WTC11 (cell line): ENCODE measurements at regions not wholly inside any gene's neighbourhood (a gene's known extent, or its start where the extent isn't known, plus 50 kb on each side); places are given as distances from the start of the nearest gene placed in this dataset.

Experiments used
- ATAC-seq: fragments of 200-7000 bp; cut with Tn5 transposase; 2 replicates; pipeline ENCODE4 v1.10.0; 2021; ENCODE audit warnings: mild to moderate bottlenecking, moderate library complexity
- CTCF ChIA-PET: fragments of 300-600 bp; sonication (Branson Sonifier 250); formaldehyde crosslinking; loops from one replicate; lab custom pipeline; 2021; ENCODE audit warnings: antibody characterized with exemption; lab: Charles Lee
- POLR2A ChIA-PET: fragments of 350-600 bp; sonication (Branson Sonifier 250); formaldehyde crosslinking; loops from one replicate; lab custom pipeline; 2021; ENCODE audit warnings: antibody characterized with exemption; lab: Charles Lee
- DNase-seq: peaks from one replicate; pipeline ENCODE4 v3.0.0; 2021; ENCODE audit warnings: low spot score
- H3K27ac Mint-ChIP-seq: 2 replicates; pipeline ENCODE4 v1.8.0; 2021; ENCODE audit warnings: mixed read lengths
- H3K27me3 Mint-ChIP-seq: 2 replicates; pipeline ENCODE4 v1.8.0; 2021; ENCODE audit warnings: low read depth, mild to moderate bottlenecking, moderate library complexity, mixed read lengths
- H3K36me3 Mint-ChIP-seq: 2 replicates; pipeline ENCODE4 v1.8.0; 2021; ENCODE audit warnings: mixed read lengths
- H3K4me1 Mint-ChIP-seq: 2 replicates; pipeline ENCODE4 v1.8.0; 2022; ENCODE audit warnings: mixed read lengths
- H3K4me3 Mint-ChIP-seq: 2 replicates; pipeline ENCODE4 v1.8.0; 2021; ENCODE audit warnings: mild to moderate bottlenecking, moderate library complexity, mixed read lengths
- H3K9me3 Mint-ChIP-seq: 2 replicates; pipeline ENCODE4 v1.8.0; 2021; ENCODE audit warnings: mixed read lengths
- ESRRA ChIP-seq: sonication (generic); formaldehyde crosslinking; IDR thresholded peaks from 2 replicates; pipeline ENCODE4 v1.8.1; 2022; ENCODE audit warnings: mild to moderate bottlenecking, missing genetic modification reagents, borderline replicate concordance
- HMGA2 ChIP-seq: fragments of 250-450 bp; sonication (Bioruptor Pico); IDR thresholded peaks from 2 replicates; pipeline ENCODE4 v1.4.0; 2021; ENCODE audit warnings: mild to moderate bottlenecking, moderate library complexity
- IRF2 ChIP-seq: sonication (generic); formaldehyde crosslinking; IDR thresholded peaks from 2 replicates; pipeline ENCODE4 v1.8.0; 2022; ENCODE audit warnings: low read depth, missing genetic modification reagents, borderline replicate concordance
- KAT7 ChIP-seq: sonication (generic); formaldehyde crosslinking; IDR thresholded peaks from 2 replicates; pipeline ENCODE4 v1.8.1; 2023; ENCODE audit warnings: missing genetic modification reagents, mild to moderate bottlenecking, borderline replicate concordance
- NR1H2 ChIP-seq: sonication (generic); formaldehyde crosslinking; IDR thresholded peaks from 2 replicates; pipeline ENCODE4 v1.9.0; 2021; ENCODE audit warnings: mild to moderate bottlenecking, moderate library complexity, missing genetic modification reagents
- NR2C2 ChIP-seq: sonication (generic); formaldehyde crosslinking; IDR thresholded peaks from 2 replicates; pipeline ENCODE4 v1.8.0; 2022; ENCODE audit warnings: mild to moderate bottlenecking, missing genetic modification reagents
- RORB ChIP-seq: fragments of 250-450 bp; sonication (Bioruptor Pico); IDR thresholded peaks from 2 replicates; pipeline ENCODE4 v1.9.0; 2021; ENCODE audit warnings: mild to moderate bottlenecking
- TEAD4 ChIP-seq: sonication (generic); formaldehyde crosslinking; IDR thresholded peaks from 2 replicates; pipeline ENCODE4 v1.8.0; 2022; ENCODE audit warnings: mild to moderate bottlenecking, missing genetic modification reagents
- ZNF121 ChIP-seq: sonication (generic); formaldehyde crosslinking; IDR thresholded peaks from 2 replicates; pipeline ENCODE4 v1.8.0; 2023; ENCODE audit warnings: missing genetic modification reagents
- ZNF219 ChIP-seq: sonication (generic); formaldehyde crosslinking; IDR thresholded peaks from 2 replicates; pipeline ENCODE4 v1.8.0; 2023; ENCODE audit warnings: missing genetic modification reagents, mild to moderate bottlenecking, borderline replicate concordance
- ZNF396 ChIP-seq: fragments of 250-450 bp; sonication (Bioruptor Pico); IDR thresholded peaks from 2 replicates; pipeline ENCODE4 v1.8.0; 2021; ENCODE audit warnings: mild to moderate bottlenecking, moderate library complexity, borderline replicate concordance
- TF ChIP-seq, protein P1 (sequence below): sonication (generic); formaldehyde crosslinking; IDR thresholded peaks from 2 replicates; pipeline ENCODE4 v1.8.0; 2023; ENCODE audit warnings: mild to moderate bottlenecking, missing genetic modification reagents
- TF ChIP-seq, protein P2 (sequence below): sonication (generic); formaldehyde crosslinking; IDR thresholded peaks from 2 replicates; pipeline ENCODE4 v1.8.1; 2023; ENCODE audit warnings: mild to moderate bottlenecking, missing genetic modification reagents, moderate library complexity
- TF ChIP-seq, protein P3 (sequence below): fragments of 200-600 bp; IDR thresholded peaks from 2 replicates; pipeline ENCODE4 v1.8.0; 2022; ENCODE audit warnings: antibody characterized with exemption
- TF ChIP-seq, protein P4 (sequence below): sonication (generic); formaldehyde crosslinking; IDR thresholded peaks from 2 replicates; pipeline ENCODE4 v1.8.0; 2022; ENCODE audit warnings: mild to moderate bottlenecking, missing genetic modification reagents
- TF ChIP-seq, protein P5 (sequence below): fragments of 250-450 bp; sonication (Bioruptor Pico); conservative IDR thresholded peaks from 2 replicates; pipeline ENCODE4 v1.9.0; 2021; ENCODE audit warnings: mild to moderate bottlenecking
- TF ChIP-seq, protein P6 (sequence below): fragments of 250-450 bp; sonication (Bioruptor Pico); IDR thresholded peaks from 2 replicates; pipeline ENCODE4 v1.8.0; 2021; ENCODE audit warnings: mild to moderate bottlenecking
- TF ChIP-seq, protein P7 (sequence below): sonication (generic); formaldehyde crosslinking; IDR thresholded peaks from 2 replicates; pipeline ENCODE4 v1.8.0; 2022; ENCODE audit warnings: mild to moderate bottlenecking, missing genetic modification reagents

DNA sequence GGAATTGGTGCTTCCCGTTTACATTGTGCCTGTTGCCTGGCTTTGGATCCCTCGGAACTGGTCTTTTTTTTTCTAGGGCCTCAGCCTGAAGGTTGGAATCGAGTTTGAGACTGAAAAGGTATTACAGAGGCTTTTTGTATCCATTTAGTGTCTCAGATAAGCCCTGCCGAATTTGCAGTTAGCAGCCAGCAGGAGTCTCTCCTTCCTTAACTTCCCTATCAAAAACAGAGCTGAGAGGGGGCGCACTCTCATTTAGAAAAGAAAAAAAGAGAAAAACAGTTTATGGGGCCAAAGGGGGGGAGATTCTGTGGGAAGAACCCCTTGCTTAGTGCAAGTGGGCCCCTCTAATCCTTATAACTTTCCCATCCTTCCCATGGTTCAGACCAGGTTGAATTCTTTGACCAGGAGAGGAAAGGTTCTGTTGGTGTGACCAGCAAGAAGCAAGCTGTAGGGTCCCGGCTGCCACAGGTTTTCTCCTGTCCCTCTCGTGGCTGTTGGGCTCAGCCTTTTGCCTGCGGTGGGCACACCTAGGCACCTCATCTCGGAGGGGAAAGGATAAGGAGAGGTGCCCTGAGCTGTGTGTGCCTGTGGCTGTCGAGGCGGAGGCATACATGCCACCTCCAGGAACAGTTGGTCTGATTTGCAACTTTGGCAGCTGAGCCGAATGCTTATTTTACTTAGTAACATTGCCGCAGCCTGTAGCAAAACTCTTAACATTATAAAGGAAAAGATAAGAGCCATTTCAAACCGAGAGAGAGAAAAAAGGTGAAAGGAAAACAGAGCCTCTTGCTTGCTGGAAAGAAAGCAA, 565.0 kb upstream of the CNTN5 start:
- H3K4me1 Mint-ChIP-seq, result peaks cover 18% of the 10 kb centered on the region
- DNase-seq (peak; percentile 24), ATAC-seq (peak; percentile 88)
- H3K27ac Mint-ChIP-seq, result peak overlapping the region; percentile 60; the same call in 1 of the 2 replicates
- POLR2A ChIA-PET, result no interaction called here
- no peak overlapping the region for H3K4me3 Mint-ChIP-seq
- CTCF ChIA-PET, result interaction anchor here (0.6 to 2.1 kb wide), 9 partner anchors 18 to 1001 kb away, joined by 3 to 16 read pairs (median 3); partner anchors contain the start of gene CNTN5
- H3K36me3 Mint-ChIP-seq, result no peaks in the 10 kb centered on the region
- H3K9me3 Mint-ChIP-seq, result no peaks in the 10 kb centered on the region
- no peaks in the 10 kb centered on the region for H3K27me3 Mint-ChIP-seq
- TF ChIP-seq ZNF121 (CRISPR knock-in tag) (0 out of 2 replicates have a peak, but pooled peaks have one; percentile 19), ZNF396 (CRISPR knock-in tag) (no peak)

DNA sequence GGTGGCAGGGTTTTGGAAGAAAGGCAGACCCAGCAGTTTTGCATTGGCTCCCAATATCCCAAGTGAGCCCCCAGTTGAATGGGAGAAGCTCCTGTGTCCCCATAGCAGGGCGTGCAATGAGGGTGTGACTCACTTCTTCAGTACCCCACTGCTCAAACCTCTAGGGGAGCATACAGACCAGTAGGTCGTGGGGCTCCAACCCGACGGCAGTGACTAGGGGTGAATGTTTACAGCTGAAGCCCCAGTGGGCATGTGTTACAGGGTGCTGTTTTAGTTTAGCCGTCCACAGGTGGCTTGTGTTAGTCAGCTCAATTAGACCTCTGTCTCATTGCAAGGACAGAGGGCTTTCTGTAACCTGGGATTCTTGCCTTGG, 564.5 kb upstream of the CNTN5 start:
- H3K27me3 Mint-ChIP-seq, result no peaks in the 10 kb centered on the region
- POLR2A ChIA-PET, result no interaction called here
- H3K4me3 Mint-ChIP-seq, result no peak overlapping the region
- DNase-seq, result no peak
- H3K27ac Mint-ChIP-seq, result no peak overlapping the region
- H3K4me1 Mint-ChIP-seq, result peaks cover 18% of the 10 kb centered on the region
- CTCF ChIA-PET, result interaction anchor here (0.6 to 2.1 kb wide), 6 partner anchors 63 to 698 kb away, joined by 3 to 16 read pairs (median 4); partner anchors contain the start of gene CNTN5
- ATAC-seq, result peak; percentile 8; the same call in 1 of the 2 replicates
- H3K9me3 Mint-ChIP-seq, result no peaks in the 10 kb centered on the region
- no peaks in the 10 kb centered on the region for H3K36me3 Mint-ChIP-seq
- no peak for TF ChIP-seq TEAD4 (CRISPR knock-in tag)
- TF ChIP-seq, protein P1, sequence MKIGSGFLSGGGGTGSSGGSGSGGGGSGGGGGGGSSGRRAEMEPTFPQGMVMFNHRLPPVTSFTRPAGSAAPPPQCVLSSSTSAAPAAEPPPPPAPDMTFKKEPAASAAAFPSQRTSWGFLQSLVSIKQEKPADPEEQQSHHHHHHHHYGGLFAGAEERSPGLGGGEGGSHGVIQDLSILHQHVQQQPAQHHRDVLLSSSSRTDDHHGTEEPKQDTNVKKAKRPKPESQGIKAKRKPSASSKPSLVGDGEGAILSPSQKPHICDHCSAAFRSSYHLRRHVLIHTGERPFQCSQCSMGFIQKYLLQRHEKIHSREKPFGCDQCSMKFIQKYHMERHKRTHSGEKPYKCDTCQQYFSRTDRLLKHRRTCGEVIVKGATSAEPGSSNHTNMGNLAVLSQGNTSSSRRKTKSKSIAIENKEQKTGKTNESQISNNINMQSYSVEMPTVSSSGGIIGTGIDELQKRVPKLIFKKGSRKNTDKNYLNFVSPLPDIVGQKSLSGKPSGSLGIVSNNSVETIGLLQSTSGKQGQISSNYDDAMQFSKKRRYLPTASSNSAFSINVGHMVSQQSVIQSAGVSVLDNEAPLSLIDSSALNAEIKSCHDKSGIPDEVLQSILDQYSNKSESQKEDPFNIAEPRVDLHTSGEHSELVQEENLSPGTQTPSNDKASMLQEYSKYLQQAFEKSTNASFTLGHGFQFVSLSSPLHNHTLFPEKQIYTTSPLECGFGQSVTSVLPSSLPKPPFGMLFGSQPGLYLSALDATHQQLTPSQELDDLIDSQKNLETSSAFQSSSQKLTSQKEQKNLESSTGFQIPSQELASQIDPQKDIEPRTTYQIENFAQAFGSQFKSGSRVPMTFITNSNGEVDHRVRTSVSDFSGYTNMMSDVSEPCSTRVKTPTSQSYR (CRISPR knock-in tag), result no peak
- no peak for TF ChIP-seq NR1H2 (CRISPR knock-in tag)
- TF ChIP-seq, protein P2, sequence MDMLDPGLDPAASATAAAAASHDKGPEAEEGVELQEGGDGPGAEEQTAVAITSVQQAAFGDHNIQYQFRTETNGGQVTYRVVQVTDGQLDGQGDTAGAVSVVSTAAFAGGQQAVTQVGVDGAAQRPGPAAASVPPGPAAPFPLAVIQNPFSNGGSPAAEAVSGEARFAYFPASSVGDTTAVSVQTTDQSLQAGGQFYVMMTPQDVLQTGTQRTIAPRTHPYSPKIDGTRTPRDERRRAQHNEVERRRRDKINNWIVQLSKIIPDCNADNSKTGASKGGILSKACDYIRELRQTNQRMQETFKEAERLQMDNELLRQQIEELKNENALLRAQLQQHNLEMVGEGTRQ (CRISPR knock-in tag), result no peak
- no peak for TF ChIP-seq ZNF219 (CRISPR knock-in tag)
- TF ChIP-seq IRF2, result no peak
- TF ChIP-seq HMGA2 (CRISPR knock-in tag), result no peak
- TF ChIP-seq, protein P3, sequence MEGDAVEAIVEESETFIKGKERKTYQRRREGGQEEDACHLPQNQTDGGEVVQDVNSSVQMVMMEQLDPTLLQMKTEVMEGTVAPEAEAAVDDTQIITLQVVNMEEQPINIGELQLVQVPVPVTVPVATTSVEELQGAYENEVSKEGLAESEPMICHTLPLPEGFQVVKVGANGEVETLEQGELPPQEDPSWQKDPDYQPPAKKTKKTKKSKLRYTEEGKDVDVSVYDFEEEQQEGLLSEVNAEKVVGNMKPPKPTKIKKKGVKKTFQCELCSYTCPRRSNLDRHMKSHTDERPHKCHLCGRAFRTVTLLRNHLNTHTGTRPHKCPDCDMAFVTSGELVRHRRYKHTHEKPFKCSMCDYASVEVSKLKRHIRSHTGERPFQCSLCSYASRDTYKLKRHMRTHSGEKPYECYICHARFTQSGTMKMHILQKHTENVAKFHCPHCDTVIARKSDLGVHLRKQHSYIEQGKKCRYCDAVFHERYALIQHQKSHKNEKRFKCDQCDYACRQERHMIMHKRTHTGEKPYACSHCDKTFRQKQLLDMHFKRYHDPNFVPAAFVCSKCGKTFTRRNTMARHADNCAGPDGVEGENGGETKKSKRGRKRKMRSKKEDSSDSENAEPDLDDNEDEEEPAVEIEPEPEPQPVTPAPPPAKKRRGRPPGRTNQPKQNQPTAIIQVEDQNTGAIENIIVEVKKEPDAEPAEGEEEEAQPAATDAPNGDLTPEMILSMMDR, result no peak
- TF ChIP-seq, protein P4, sequence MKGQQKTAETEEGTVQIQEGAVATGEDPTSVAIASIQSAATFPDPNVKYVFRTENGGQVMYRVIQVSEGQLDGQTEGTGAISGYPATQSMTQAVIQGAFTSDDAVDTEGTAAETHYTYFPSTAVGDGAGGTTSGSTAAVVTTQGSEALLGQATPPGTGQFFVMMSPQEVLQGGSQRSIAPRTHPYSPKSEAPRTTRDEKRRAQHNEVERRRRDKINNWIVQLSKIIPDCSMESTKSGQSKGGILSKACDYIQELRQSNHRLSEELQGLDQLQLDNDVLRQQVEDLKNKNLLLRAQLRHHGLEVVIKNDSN (CRISPR knock-in tag), result no peak
- TF ChIP-seq, protein P5, sequence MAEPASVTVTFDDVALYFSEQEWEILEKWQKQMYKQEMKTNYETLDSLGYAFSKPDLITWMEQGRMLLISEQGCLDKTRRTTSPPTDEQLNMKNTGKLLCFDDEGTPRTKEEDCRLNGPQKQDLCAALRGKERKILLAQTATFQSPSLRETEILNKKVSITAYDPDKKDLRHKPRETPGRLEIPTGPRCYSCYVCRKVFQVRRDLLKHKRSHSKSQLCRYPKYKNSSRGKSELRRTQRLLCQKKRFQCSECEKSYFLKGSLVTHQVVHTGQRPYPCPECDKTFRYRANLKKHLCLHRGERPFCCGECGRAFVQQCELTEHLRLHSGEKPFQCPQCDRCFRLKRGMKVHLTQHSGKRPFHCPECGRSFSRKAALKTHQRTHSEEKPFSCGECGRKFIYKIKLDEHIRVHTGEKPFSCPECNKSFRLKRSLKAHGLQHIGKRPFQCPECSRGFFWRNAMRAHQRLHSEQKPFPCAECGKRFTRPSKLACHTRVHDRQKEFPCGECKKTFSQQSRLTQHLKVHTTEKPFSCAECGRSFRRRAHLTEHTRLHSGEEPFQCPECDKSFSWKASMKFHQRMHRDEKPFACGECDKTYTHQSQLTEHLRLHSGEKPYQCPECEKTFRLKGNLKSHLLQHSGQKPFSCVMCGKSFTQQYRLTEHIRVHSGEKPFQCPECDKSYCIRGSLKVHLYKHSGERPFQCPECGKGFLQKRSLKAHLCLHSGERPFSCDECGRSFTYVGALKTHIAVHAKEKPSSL (CRISPR knock-in tag), result no peak
- no peak for TF ChIP-seq KAT7 (CRISPR knock-in tag)
- no peak for TF ChIP-seq ESRRA (CRISPR knock-in tag)
- TF ChIP-seq RORB, result no peak
- TF ChIP-seq, protein P6, sequence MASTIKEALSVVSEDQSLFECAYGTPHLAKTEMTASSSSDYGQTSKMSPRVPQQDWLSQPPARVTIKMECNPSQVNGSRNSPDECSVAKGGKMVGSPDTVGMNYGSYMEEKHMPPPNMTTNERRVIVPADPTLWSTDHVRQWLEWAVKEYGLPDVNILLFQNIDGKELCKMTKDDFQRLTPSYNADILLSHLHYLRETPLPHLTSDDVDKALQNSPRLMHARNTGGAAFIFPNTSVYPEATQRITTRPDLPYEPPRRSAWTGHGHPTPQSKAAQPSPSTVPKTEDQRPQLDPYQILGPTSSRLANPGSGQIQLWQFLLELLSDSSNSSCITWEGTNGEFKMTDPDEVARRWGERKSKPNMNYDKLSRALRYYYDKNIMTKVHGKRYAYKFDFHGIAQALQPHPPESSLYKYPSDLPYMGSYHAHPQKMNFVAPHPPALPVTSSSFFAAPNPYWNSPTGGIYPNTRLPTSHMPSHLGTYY (CRISPR knock-in tag), result no peak
- TF ChIP-seq NR2C2, result no peak
- TF ChIP-seq, protein P7, sequence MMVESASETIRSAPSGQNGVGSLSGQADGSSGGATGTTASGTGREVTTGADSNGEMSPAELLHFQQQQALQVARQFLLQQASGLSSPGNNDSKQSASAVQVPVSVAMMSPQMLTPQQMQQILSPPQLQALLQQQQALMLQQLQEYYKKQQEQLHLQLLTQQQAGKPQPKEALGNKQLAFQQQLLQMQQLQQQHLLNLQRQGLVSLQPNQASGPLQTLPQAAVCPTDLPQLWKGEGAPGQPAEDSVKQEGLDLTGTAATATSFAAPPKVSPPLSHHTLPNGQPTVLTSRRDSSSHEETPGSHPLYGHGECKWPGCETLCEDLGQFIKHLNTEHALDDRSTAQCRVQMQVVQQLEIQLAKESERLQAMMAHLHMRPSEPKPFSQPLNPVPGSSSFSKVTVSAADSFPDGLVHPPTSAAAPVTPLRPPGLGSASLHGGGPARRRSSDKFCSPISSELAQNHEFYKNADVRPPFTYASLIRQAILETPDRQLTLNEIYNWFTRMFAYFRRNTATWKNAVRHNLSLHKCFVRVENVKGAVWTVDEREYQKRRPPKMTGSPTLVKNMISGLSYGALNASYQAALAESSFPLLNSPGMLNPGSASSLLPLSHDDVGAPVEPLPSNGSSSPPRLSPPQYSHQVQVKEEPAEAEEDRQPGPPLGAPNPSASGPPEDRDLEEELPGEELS, result no peak
